T-helper 2 cell (primary cell): ENCODE measurements at regions not wholly inside any gene's neighbourhood (a gene's known extent, or its start where the extent isn't known, plus 50 kb on each side); places are given as distances from the start of the nearest gene placed in this dataset.
"Not testable (repeated sequence)": the region's sequence is repeated elsewhere in the genome, so short reads cannot be mapped to it uniquely, and the experiment has no call there.

Source experiments
- DNase-seq, 5 experiments: peaks; one replicate each; pipeline versions ENCODE4 v3.0.0 to v3.0.0-alpha.2; 2012 to 2022

DNA sequence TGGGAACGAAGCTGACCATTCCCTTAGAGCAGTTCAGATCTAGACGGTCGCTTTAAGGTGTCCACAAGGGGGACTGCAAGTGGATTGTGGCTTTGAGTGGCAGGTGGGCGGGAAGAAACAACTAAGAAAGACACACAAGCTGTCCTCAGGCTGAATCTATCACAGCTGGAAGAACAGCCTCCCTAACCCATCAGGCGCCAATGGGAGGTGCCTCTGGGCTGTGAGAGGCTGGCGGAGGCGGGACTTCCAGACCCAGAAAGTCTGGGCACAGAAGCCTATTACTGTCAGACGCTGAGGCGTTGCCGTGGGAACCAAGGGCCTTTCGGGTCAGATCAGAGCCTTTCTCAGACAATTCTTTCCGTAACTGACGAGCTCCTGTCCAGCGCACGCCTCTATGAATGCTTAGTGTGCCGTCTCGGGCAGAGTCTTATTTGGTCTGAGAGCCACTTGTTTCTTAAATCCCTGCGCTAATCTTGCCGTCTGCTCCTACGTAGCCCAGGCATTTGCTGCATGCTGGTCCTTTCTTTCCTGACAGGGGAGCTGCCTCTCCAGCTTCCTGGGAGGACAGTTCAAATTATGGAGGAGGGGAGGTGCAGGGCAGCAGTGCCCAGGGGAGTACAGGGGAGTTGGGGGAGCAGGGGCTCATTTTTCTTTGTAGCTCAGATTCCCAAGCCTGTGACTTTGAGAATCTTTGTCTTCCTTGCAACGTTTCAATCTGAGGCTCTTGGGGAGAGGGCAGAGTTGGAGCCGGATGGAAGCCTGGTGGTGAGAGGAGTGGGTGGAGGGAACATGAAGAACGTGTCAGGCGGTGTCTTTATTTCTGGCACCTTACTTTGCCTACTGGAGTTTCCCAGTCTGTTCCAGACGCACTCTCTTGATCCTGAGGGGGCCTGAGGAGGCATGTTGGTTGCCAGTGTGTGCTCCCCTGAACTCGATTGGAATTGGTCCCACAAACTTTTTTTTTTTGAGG, 618.7 kb downstream of the KCNJ18 start:
- no peak for DNase-seq

DNA sequence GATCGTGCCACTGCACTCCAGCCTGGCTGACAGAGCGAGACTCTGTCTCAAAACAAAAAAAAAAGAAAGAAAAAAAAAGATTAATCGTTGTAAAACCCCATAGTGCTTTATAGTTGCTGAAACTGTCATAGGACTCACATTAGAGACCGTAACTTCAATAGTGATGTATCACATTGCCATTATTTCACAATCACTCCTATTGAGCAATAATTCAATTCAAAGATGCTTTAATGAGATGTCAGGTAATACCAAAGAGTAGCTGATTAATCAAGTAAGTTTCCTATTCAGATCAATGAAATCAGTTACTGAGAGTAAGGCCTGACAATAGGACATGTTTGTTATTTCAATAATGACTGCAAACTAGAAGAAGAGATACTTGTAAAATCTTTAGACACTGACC, 628.7 kb downstream of the KCNJ18 start:
- not testable (repeated sequence) for DNase-seq

DNA sequence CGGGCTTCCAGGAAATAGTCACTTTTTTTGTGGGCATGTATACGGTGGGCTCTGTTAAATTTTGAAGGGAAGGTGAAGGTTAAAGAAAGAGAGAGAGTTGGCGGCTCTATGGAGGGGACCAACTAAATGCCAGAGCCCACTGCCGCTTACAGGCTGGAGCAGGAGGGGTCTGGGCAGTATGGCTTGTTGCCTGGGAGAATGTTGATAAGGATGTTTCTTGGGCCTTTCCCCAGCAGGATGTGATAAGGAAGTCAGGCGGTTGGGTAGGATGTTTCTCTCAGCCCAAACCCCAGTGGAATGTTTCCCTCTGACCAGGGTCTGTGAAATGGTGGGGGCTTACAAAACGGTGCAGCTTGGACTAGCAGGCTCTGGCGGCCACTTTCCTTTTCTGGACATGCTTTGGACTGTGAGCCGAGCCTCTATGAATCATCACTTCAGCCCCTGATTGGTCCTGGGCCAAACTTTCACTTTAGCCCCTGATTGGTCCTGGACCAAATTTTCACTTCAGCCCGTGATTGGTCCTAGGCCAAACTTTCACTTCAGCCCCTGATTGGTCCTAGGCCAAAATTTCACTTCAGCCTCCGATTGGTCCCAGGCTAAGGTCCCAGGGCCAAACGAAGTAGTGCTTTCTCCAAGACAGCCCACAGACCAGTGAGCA, 630.7 kb downstream of the KCNJ18 start:
- DNase-seq = not testable (repeated sequence)

DNA sequence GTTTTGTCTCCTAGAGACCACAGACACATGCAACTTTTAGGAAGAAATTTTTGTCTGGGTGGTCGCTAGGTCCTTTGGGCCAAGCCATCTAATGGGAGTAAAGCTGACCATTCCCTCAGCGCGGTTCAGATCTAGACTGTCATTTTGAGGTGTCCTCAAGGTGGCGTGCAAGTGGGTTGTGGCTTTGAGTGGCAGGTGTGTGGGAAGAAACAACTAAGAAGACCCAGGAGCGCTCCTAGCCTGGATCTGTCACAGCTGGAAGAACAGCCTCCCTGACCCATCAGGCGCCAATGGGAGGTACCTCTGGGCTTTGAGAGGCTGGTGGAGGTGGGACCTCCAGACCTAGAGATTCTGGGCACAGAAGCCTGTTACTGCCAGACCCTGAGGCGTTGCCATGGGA, 645.1 kb downstream of the KCNJ18 start:
- DNase-seq = no peak

DNA sequence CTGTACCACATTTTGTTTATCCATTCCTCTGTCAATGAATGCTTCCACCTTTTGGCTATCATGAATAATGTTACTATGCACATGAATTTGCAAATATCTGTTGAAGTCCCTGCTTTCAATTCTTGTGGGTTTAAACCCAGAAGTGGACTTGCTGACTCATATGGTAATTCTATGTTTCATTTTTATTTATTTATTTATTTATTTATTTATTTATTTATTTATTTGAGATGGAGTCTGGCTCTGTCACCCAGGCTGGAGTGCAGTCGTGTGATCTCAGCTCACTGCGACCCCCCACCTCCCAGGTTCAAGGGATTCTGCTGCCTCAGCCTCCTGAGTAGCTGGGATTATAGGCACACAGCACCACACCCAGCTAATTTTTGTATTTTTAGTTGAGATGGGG, 664.3 kb downstream of the KCNJ18 start:
- DNase-seq = not testable (repeated sequence)

DNA sequence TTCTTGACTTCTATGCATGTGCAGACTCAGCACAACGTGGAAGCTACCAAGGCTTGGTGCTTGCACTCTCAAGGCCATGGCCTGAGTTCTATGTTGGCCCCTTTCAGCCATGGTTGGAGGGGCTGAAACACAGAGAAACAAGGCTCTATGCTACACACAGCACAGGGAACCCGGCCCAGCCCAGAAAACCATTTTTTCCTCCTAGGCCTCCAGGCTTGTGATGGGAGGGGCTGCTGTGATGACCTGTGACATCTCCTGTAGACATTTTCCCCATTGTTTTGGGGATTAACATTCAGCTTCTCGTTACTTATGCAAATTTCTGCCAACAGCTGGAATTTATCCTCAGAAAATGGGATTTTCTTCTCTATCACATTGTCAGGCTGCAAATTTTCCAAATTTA, 678.7 kb downstream of the KCNJ18 start:
- DNase-seq = not testable (repeated sequence)

DNA sequence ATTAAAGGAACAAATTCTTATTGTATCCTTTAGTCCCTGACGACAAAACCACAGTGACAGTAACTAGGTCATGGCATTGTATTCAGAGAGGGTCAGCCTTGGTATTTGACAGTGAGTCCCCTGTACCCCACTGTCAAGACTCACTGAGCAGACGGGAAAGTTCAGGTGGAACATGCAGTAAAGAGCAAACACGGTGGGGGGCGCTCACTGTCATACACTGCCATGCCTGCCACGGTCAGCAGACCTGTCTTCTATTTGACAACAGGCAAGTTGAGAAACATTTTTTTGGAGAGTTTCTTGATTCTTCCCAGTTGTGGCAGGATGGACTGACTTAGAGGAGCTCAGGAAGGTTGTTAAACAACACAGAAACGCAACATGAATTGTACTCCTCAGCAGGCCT, 681.6 kb downstream of the KCNJ18 start:
- no peak for DNase-seq

DNA sequence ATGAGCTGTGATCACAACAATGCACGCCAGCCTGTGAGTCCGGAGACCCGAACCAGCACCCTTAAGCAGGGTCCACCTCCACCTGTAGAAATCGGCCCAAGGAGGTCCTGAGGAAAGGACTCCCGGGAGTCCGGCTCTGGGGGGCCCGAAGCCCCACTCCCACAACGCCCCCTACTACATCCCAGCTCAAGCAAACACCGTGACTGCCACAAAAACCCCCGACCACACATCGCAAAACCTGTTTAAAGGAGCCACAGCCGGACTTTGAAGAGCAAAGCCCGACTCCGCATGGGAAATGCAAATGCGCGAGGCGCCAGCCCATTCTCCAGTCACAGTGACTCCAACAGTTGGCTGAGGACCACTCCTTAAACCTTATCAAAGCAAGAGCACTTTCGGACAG, 682.4 kb downstream of the KCNJ18 start:
- DNase-seq = no peak

DNA sequence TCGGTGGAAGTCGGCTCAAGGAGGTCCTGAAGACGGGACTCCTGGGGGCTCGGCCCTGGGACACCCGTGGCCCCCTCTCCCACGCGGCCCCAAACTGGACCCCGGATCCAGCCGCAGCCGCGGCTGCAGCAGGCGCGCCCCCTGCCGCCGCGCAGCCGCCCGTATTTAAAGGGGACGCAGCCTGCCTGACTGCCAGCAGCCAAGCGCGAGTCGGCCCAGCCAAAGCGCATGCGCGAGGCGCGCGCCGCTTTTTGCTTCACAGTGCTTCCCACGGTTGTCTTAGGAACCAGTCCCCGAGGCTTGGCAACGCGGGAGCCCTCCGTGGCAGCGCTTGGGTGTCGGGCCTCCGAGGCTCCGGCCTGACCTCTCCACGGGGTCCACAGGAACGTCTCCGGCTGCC, 684.4 kb downstream of the KCNJ18 start:
- not testable (repeated sequence) for DNase-seq

DNA sequence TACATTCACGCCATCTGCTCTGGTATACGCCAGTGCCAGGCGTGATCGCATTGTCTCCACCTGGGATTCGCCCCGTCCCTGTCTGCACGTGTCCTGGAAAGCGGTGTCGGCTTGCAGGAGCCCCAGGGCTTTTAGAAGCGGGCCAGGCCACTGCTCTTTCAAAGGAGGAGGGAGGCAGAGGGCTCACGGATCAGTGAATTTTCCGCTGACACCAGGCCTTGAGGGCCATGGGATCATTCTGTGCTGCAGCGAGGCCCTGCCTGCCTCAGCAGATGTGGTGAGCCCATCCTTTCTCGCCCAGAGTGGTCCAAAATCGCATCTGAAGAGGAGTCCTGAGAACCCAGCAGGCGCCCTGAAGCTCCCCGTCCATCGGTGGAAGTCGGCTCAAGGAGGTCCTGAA, 686.4 kb downstream of the KCNJ18 start:
- DNase-seq = not testable (repeated sequence)

DNA sequence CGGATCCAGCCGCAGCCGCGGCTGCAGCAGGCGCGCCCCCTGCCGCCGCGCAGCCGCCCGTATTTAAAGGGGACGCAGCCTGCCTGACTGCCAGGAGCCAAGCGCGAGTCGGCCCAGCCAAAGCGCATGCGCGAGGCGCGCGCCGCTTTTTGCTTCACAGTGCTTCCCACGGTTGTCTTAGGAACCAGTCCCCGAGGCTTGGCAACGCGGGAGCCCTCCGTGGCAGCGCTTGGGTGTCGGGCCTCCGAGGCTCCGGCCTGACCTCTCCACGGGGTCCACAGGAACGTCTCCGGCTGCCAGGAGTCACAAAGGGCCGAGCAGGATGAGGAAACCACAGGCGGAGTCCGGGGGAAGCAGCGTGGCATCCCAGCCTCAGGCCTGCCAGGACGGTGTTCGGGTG, 689.3 kb downstream of the KCNJ18 start:
- DNase-seq = not testable (repeated sequence)

DNA sequence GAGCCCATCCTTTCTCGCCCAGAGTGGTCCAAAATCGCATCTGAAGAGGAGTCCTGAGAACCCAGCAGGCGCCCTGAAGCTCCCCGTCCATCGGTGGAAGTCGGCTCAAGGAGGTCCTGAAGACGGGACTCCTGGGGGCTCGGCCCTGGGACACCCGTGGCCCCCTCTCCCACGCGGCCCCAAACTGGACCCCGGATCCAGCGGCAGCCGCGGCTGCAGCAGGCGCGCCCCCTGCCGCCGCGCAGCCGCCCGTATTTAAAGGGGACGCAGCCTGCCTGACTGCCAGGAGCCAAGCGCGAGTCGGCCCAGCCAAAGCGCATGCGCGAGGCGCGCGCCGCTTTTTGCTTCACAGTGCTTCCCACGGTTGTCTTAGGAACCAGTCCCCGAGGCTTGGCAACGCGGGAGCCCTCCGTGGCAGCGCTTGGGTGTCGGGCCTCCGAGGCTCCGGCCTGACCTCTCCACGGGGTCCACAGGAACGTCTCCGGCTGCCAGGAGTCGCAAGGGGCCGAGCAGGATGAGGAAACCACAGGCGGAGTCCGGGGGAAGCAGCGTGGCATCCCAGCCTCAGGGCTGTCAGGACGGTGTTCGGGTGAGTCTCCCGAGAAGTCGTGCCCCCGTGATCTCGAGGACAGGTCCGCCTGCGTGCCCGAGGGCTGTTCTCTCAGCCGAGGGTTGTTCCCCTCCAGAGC, 691.6 kb downstream of the KCNJ18 start:
- DNase-seq = not testable (repeated sequence)

DNA sequence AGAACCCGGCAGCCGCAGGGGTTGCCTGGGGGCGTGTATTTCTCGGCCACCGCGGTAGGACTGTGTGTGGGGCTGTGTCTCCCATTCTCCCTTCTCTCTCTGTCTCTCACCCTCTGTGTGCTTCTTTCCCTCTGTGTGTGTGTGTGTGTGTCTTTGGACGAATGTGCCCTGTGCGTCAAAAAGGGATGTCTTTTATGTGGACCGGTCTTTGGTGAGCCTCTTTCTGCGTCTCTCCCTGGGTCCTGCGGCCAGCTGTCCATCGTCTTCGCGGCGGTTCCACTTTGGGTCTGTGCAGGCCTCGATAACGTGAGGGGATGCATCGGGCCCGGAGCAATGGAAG, 692.1 kb downstream of the KCNJ18 start:
- DNase-seq = not testable (repeated sequence)

DNA sequence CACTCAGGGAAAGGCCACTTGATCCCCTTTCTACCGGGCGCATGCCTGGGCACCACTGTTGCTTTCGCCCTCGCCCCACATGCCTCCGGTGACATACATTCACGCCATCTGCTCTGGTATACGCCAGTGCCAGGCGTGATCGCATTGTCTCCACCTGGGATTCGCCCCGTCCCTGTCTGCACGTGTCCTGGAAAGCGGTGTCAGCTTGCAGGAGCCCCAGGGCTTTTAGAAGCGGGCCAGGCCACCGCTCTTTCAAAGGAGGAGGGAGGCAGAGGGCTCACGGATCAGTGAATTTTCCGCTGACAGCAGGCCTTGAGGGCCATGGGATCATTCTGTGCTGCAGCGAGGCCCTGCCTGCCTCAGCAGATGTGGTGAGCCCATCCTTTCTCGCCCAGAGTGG, 706.1 kb downstream of the KCNJ18 start:
- DNase-seq = not testable (repeated sequence)

DNA sequence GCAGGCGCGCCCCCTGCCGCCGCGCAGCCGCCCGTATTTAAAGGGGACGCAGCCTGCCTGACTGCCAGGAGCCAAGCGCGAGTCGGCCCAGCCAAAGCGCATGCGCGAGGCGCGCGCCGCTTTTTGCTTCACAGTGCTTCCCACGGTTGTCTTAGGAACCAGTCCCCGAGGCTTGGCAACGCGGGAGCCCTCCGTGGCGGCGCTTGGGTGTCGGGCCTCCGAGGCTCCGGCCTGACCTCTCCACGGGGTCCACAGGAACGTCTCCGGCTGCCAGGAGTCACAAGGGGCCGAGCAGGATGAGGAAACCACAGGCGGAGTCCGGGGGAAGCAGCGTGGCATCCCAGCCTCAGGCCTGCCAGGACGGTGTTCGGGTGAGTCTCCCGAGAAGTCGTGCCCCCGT, 706.7 kb downstream of the KCNJ18 start:
- not testable (repeated sequence) for DNase-seq

DNA sequence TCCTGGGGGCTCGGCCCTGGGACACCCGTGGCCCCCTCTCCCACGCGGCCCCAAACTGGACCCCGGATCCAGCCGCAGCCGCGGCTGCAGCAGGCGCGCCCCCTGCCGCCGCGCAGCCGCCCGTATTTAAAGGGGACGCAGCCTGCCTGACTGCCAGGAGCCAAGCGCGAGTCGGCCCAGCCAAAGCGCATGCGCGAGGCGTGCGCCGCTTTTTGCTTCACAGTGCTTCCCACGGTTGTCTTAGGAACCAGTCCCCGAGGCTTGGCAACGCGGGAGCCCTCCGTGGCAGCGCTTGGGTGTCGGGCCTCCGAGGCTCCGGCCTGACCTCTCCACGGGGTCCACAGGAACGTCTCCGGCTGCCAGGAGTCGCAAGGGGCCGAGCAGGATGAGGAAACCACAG, 712.8 kb downstream of the KCNJ18 start:
- not testable (repeated sequence) for DNase-seq

DNA sequence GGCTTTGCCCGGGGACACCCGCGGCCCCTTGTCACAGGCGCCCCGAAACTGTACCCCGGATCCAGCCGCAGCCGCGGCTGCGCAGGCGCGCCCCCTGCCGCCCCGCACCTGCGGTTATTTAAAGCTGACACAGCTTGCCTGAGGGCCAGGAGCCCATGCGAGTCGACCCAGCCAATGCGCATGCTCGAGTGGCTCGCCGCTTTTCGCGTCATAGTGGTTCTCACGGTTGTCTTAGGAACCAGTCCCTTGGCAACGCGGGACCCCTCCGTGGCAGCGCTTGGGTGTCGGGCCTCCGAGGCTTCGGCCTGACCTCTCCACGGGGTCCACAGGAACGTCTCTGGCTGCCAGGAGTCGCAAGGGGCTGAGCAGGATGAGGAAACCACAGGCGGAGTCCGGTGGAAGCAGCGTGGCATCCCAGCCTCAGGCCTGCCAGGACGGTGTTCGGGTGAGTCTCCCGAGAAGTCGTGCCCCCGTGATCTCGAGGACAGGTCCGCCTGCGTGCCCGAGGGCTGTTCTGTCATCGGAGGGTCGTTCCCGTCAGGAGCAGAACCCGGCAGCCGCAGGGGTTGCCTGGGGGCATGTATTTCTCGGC, 716.9 kb downstream of the KCNJ18 start:
- DNase-seq = no peak

DNA sequence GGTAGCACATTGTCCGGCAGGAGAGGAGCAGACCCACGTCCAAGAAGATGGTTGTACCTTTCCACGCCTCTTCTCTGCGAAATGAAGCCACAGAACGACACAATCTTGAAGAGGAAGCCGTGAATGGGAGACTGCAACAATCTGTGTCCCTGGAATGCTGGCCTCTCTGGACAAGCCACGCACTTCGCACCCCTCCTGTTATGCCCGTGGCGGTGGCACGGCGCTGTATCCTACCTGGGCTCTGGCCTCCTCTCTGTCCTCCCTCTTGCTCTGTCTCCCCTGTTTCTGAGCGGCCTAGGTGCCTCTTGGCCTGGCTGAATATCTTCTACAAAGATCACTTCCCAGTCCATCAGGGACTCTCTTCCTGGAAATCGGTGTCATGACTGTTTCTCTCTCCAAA, 717.8 kb downstream of the KCNJ18 start:
- no peak for DNase-seq

DNA sequence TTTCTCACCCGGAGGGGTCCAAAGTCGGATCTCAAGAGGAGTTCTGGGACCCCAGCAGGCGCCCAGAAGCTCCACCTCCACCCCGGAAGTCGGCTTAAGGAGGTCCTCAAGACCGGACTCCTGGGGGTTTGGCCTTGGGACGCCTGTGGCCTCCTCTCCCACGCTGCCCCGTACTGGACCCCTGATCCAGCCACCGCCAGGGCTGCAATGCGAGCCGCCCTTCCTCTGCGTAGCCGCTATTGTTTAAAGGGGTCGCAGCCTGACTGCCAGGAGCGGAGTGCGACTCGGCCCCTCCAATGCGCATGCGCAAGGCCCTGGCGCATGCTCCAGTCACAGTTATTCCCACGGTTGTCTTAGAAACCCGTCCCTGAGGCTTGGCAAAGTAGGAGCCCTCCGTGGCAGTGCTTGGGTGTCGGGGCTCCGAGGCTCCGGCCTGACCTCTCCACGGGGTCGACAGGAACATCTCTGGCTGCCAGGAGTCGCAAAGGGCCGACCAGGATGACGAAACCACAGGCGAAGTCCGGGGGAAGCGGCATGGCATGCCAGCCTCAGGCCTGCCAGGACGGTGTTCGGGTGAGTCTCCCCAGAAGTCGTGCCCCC, 719.0 kb downstream of the KCNJ18 start:
- no peak for DNase-seq

DNA sequence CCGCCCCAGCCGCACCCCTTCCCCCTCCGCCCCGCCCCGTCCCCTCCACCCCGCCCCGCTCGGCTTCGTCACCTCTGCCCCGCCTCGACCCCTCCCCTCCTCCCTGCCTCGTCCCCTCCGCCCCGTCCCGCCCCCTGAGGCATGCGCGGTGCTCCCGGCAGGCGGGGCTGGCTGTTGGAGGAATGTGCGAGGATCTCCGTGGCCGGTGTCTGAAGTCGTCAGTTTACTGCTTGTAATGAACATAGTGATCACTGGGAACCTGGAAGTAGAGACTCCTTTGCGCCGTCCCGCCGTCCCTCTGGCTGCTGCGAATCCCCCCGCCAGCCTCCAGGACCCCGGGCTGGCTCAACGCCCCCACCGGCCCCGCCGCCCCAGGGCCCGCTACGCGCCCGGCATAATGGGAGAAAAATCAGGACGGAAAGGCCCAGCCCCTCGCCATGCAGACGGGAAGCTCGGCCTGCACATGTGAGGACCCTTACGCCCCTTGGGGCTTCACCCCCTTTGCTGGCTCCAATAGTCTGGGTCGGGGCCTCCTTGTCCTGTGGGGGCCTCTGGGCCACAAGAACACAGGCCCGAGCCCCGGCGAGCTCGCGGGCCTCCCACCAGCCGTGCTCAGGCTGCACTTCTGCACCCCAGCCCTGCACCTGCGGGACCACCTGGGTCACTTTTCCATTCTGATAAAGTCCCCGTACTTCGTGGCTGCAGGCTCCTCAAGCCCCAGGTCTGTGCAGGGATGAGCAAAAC, 743.1 kb downstream of the KCNJ18 start:
- no peak for DNase-seq

DNA sequence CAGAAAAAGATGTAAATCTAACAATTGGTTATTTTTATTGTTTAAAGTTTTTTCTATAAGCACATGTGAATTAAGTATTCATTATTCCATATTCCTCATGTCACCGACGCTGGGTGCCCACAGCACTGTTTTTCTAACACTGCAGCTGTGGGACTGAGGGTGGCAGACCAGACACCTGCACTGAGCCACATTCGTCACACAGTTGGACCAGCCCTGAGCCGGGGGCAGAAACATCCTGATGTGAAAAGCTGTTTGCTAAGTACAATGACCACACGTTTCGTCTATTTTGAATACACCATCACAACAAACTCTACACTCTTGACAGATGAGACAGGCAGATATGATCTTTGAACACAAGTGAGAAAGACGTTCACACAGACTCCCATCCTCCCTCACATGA, 749.5 kb downstream of the KCNJ18 start:
- no peak for DNase-seq

DNA sequence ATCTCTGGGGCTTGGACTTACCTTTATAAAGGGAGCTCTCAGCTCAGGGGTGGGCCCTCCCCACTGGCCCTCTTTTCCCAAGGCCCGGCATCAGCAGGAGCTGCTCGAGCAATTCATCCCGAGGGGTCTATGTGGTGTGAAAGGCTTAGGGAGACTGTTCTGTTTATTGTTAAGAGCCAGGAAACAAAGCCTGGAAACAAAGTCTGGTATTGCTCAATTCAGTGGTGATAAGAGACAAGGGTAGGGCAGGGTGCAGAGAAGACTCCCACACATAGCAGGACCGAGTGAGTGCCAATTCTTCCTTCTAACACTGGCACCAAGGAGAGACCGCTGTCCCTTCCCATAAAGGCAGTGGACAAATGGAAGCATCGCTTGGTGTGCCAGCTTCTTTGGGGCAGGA, 750.7 kb downstream of the KCNJ18 start:
- no peak for DNase-seq
